Common myeloid progenitor, CD34-positive (primary cell): ENCODE measurements at regions not wholly inside any gene's neighbourhood (a gene's known extent, or its start where the extent isn't known, plus 50 kb on each side); places are given as distances from the start of the nearest gene placed in this dataset.
"Not testable (repeated sequence)": the region's sequence is repeated elsewhere in the genome, so short reads cannot be mapped to it uniquely, and the experiment has no call there.

Source experiments
- CTCF ChIA-PET: fragments of 350-600 bp; sonication (Branson Sonifier 250); formaldehyde crosslinking; loops from one replicate; lab custom pipeline; 2021; ENCODE audit warnings: antibody characterized with exemption; lab: Charles Lee
- POLR2A ChIA-PET: fragments of 350-600 bp; sonication (Branson Sonifier 250); formaldehyde crosslinking; loops from one replicate; lab custom pipeline; 2021; ENCODE audit warnings: antibody characterized with exemption; lab: Charles Lee
- DNase-seq, 3 donors: peaks; one replicate each; pipeline versions ENCODE4 v3.0.0 to v3.0.0-alpha.2; 2013
- H3K27ac ChIP-seq, 2 experiments: 1 replicate in 1 of 2; 2 replicates in 1 of 2; pipeline ENCODE4 v1.7.0; 2013; ENCODE audit warnings: inconsistent platforms in 2 of 2, low read length in 2 of 2, mild to moderate bottlenecking in 2 of 2, low read depth in 1 of 2, moderate library complexity in 1 of 2; ENCODE audit not compliant: severe bottlenecking in 2 of 2, insufficient read depth in 1 of 2, poor library complexity in 1 of 2
- H3K27me3 ChIP-seq, 5 experiments: replicated peaks in 2 of 5; 1 replicate in 3 of 5; 2 replicates in 2 of 5; pipeline versions ENCODE4 v1.6.1 to v1.7.0; 2013; ENCODE audit warnings: low read length in 4 of 5, mild to moderate bottlenecking in 2 of 5, moderate library complexity in 2 of 5, inconsistent platforms in 1 of 5; ENCODE audit not compliant: insufficient read depth in 5 of 5, control insufficient read depth in 4 of 5
- H3K36me3 ChIP-seq, 4 experiments: 1 replicate in 2 of 4; 2 replicates in 2 of 4; pipeline versions ENCODE4 v1.6.1 to v1.7.0; 2013; ENCODE audit warnings: low read length in 3 of 4, control low read depth in 1 of 4, mild to moderate bottlenecking in 1 of 4; ENCODE audit not compliant: control insufficient read depth in 4 of 4, insufficient read depth in 4 of 4
- H3K4me1 ChIP-seq, 4 experiments: 1 replicate in 3 of 4; 2 replicates in 1 of 4; pipeline versions ENCODE4 v1.6.1 to v1.7.1; 2013; ENCODE audit warnings: low read length in 3 of 4, mild to moderate bottlenecking in 3 of 4, control low read depth in 1 of 4, inconsistent platforms in 1 of 4, moderate library complexity in 1 of 4; ENCODE audit not compliant: control insufficient read depth in 4 of 4, insufficient read depth in 4 of 4; ENCODE audit errors: control extremely low read depth in 1 of 4
- H3K4me3 ChIP-seq, 7 experiments: 1 replicate in 4 of 7; 2 replicates in 3 of 7; pipeline versions ENCODE4 v1.5.1 to v1.7.0; 2013; ENCODE audit warnings: mild to moderate bottlenecking in 7 of 7, low read length in 6 of 7, moderate library complexity in 6 of 7, inconsistent platforms in 2 of 7, low read depth in 2 of 7, control low read depth in 1 of 7; ENCODE audit not compliant: insufficient read depth in 4 of 7, control insufficient read depth in 1 of 7; ENCODE audit errors: extremely low read depth in 1 of 7
- H3K9me3 ChIP-seq, 5 experiments: 1 replicate in 4 of 5; 2 replicates in 1 of 5; pipeline versions ENCODE4 v1.6.1 to v1.7.1; 2013; ENCODE audit warnings: low read length in 4 of 5, mild to moderate bottlenecking in 2 of 5, inconsistent platforms in 1 of 5, low read depth in 1 of 5, moderate library complexity in 1 of 5; ENCODE audit not compliant: control insufficient read depth in 4 of 5, insufficient read depth in 2 of 5; ENCODE audit errors: control extremely low read depth in 1 of 5
- WGBS: methylation state at CpG from one replicate; pipeline ENCODE4 v1.1.5; 2013; ENCODE audit not compliant: insufficient coverage; 5-methylcytosine and 5-hydroxymethylcytosine counted together

DNA sequence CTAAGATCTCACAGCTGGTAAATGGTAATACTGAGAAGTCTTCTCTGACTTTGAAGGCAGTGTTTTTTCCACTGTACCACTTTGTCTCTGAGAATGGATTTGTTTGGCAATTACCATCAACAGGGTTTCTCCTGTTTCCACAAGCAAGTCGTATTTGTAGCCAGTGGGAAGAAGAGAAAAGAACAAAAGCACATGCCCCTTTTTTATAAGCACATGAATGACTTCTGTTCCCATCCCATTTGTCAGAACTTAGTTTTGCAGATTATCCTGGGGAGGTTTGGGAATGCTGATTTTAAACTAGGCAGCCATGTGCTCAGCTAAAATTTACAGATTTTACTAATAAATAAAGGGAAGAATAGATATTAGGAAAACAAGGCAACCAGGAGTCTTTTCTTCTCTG lies 92.9 kb upstream of the ZSWIM2 start:
- H3K4me3 ChIP-seq = no peak overlapping the region
- no peak overlapping the region for H3K27ac ChIP-seq
- H3K27me3 ChIP-seq = no peaks in the 10 kb centered on the region
- H3K4me1 ChIP-seq = no peaks in the 10 kb centered on the region
- no CpG with 5 or more reads among the region's 1 CpG for WGBS
- no peaks in the 10 kb centered on the region for H3K36me3 ChIP-seq
- H3K9me3 ChIP-seq = no peaks in the 10 kb centered on the region
- ChIA-PET POLR2A (no interaction called here), CTCF (no interaction called here)
- DNase-seq = no peak

DNA sequence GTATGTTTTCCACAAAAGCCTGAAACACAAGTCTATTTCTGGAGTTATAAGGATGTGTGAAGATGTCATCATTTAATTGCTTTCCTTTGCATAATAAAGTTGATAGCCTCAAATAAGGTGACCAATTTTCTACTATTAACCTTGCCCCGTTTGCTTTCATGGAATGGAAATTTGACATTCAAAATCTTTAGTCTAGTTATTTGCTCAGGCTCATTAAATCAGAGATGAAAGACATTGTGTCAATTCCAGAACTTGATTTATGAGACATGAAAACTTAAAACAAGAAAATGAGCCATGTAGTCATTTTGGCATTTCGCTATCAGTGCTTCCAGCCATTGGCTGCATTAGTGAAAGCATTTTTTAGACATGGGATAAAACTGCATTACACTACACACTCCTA lies 91.5 kb upstream of the ZSWIM2 start:
- no peak for DNase-seq
- Histone ChIP-seq H3K27ac (no peak overlapping the region), H3K4me1 (no peaks in the 10 kb centered on the region), H3K4me3 (no peak overlapping the region), H3K9me3 (no peaks in the 10 kb centered on the region), H3K27me3 (no peaks in the 10 kb centered on the region), H3K36me3 (no peaks in the 10 kb centered on the region)
- WGBS = 100% methylated on average over 1 of the region's 2 CpGs
- POLR2A ChIA-PET = no interaction called here
- CTCF ChIA-PET = no interaction called here

GRCh38 chr2:186934420-186934819 lies 85.5 kb upstream of the ZSWIM2 start:
- CTCF ChIA-PET = interaction anchor here (0.9 kb wide), 1 partner anchor 15 kb away, joined by 4 read pairs; no protein-coding TSS in a partner anchor
- H3K36me3 ChIP-seq = no peaks in the 10 kb centered on the region
- no peaks in the 10 kb centered on the region for H3K9me3 ChIP-seq
- no peaks in the 10 kb centered on the region for H3K27me3 ChIP-seq
- no peaks in the 10 kb centered on the region for H3K4me1 ChIP-seq
- H3K27ac ChIP-seq = no peak overlapping the region
- 80% methylated on average over 1 of the region's 4 CpGs for WGBS
- POLR2A ChIA-PET = no interaction called here
- no peak for DNase-seq
- H3K4me3 ChIP-seq = no peak overlapping the region

DNA sequence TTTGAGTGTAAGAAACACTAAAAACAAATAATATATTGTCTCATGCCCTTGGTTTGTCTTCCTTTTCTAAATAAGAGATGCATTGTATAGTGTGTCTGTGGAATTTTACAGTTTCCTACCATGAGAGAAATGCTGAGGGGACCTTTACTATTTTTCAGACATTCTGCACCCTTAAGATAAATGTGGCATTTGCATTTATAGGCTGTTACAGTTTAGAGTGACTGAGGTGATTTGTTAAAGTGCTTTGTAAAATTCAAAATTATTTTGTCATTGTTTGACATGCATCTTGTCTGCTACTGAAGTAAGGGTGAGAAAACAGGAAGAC lies 78.9 kb upstream of the ZSWIM2 start:
- POLR2A ChIA-PET = no interaction called here
- no peaks in the 10 kb centered on the region for H3K9me3 ChIP-seq
- CTCF ChIA-PET = interaction anchor here (0.6 to 2.0 kb wide), 2 partner anchors 24 to 67 kb away, joined by 3 to 7 read pairs; no protein-coding TSS in a partner anchor

DNA sequence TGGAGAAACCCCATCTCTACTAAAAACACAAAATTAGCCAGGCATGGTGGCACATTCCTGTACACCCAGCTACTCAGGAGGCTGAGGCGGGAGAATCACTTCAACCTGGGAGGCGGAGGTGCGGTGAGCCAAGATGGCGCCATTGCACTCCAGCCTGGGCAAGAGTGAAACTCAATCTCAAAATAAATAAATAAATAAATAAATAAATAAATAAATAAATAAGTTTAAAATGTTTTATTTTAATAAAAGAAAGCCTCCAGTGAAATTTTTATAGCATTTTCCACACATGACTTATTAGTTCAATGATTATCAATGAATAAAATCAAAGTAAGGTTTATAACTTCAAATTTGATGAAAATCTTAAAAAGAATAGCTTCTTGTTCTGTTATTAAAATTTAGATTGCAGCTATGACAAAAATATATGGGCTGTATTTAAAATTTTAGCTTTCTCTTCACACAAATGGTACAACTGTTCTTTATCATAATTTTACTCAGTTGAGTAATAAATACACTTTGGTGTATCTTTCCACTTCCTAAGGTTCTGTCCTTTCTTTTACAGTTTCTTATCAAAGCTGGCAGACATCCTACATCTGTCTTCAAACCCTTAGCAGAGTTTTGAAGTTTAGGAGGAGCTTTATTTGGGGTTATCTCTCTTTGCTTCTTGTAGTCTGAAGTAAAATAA lies 78.4 kb upstream of the ZSWIM2 start:
- H3K9me3 ChIP-seq = no peaks in the 10 kb centered on the region
- H3K27me3 ChIP-seq = no peaks in the 10 kb centered on the region
- CTCF ChIA-PET = interaction anchor here (0.6 to 2.0 kb wide), 2 partner anchors 23 to 67 kb away, joined by 3 to 7 read pairs; no protein-coding TSS in a partner anchor
- H3K4me1 ChIP-seq = peaks cover 3 to 8% (median 7%) of the 10 kb centered on the region in 4 experiments
- POLR2A ChIA-PET = no interaction called here
- no CpG with 5 or more reads among the region's 4 CpGs for WGBS
- no peak overlapping the region for H3K4me3 ChIP-seq
- no peaks in the 10 kb centered on the region for H3K36me3 ChIP-seq
- peak overlapping the region in 1 of 2 experiments; percentile 44 for H3K27ac ChIP-seq
- DNase-seq = peak in 2 of 3 donors; percentile 61 to 81

More for the DNA sequence above, 78.9 kb upstream of the ZSWIM2 start:
- H3K4me1 ChIP-seq = peaks cover 3 to 8% (median 7%) of the 10 kb centered on the region in 4 experiments
- no peaks in the 10 kb centered on the region for H3K36me3 ChIP-seq
- H3K27me3 ChIP-seq = no peaks in the 10 kb centered on the region
- peak overlapping the region in 1 of 2 experiments; percentile 44 for H3K27ac ChIP-seq
- no peak overlapping the region for H3K4me3 ChIP-seq
- peak in 1 of 3 donors; percentile 41 for DNase-seq

GRCh38 chr2:186925514-186925913 lies 76.5 kb upstream of the ZSWIM2 start:
- CTCF ChIA-PET = interaction anchor here (0.8 to 1.3 kb wide), 2 partner anchors 17 to 25 kb away, joined by 3 read pairs; no protein-coding TSS in a partner anchor
- no CpG with 5 or more reads among the region's 1 CpG for WGBS
- Histone ChIP-seq H3K36me3 (no peaks in the 10 kb centered on the region), H3K27ac (no peak overlapping the region), H3K4me1 (peaks cover 3 to 8% (median 7%) of the 10 kb centered on the region in 4 experiments), H3K4me3 (peak overlapping the region in 1 of 7 experiments; percentile 13), H3K9me3 (no peaks in the 10 kb centered on the region), H3K27me3 (no peaks in the 10 kb centered on the region)
- DNase-seq = peak in 2 of 3 donors; percentile 17 to 21
- POLR2A ChIA-PET = no interaction called here

DNA sequence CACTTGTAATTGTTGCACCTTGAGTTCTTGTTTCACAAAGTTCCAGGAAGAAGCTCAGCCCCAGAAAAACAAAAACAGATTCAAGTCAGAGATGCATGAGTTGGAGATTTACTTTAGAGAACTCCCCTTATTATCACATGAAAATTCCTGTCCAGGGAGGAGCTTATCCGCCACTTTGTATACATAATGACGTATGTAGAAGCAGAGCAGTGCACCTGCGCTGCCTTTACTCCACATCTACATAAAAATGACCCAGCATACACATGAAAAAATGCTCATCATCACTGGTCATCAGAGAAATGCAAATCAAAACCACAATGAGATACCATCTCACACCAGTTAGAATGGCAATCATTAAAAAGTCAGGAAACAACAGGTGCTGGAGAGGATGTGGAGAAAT lies 73.3 kb upstream of the ZSWIM2 start:
- H3K4me1 ChIP-seq, H3K27me3 ChIP-seq, H3K27ac ChIP-seq, POLR2A ChIA-PET, H3K4me3 ChIP-seq, H3K36me3 ChIP-seq, DNase-seq, H3K9me3 ChIP-seq: not testable (repeated sequence)
- 100% methylated on average over 1 of the region's 3 CpGs for WGBS
- CTCF ChIA-PET = interaction anchor here (2.2 kb wide), 1 partner anchor 11 kb away, joined by 6 read pairs; no protein-coding TSS in a partner anchor
